Bronchial epithelial cell (primary cell): ENCODE measurements at regions not wholly inside any gene's neighbourhood (a gene's known extent, or its start where the extent isn't known, plus 50 kb on each side); places are given as distances from the start of the nearest gene placed in this dataset.

ENCODE experiments used
- DNase-seq: peaks from one replicate; pipeline ENCODE4 v3.0.0-alpha.2; 2010; ENCODE audit warnings: low read depth
- FAIRE-seq: peaks from 2 replicates; lab custom pipeline; 2011; peaks lifted over from hg19 to GRCh38; lab: Jason Lieb, UNC
- H3K27me3 ChIP-seq: 2 replicates; pipeline ENCODE4 v1.5.1; 2011; ENCODE audit warnings: low read length; ENCODE audit not compliant: control insufficient read depth, insufficient read depth
- H3K36me3 ChIP-seq: 2 replicates; pipeline ENCODE4 v1.5.1; 2011; ENCODE audit warnings: low read length; ENCODE audit not compliant: control insufficient read depth, insufficient read depth
- H3K4me3 ChIP-seq: 2 replicates; pipeline ENCODE4 v1.5.1; 2011; ENCODE audit warnings: mild to moderate bottlenecking, low read depth, low read length, control low read depth
- TF ChIP-seq, protein P1 (sequence below): IDR thresholded peaks from 2 replicates; pipeline ENCODE4 v1.5.1; 2011; ENCODE audit warnings: mild to moderate bottlenecking, moderate library complexity, low read length, control low read depth, inconsistent platforms; ENCODE audit not compliant: insufficient read depth, severe bottlenecking

DNA sequence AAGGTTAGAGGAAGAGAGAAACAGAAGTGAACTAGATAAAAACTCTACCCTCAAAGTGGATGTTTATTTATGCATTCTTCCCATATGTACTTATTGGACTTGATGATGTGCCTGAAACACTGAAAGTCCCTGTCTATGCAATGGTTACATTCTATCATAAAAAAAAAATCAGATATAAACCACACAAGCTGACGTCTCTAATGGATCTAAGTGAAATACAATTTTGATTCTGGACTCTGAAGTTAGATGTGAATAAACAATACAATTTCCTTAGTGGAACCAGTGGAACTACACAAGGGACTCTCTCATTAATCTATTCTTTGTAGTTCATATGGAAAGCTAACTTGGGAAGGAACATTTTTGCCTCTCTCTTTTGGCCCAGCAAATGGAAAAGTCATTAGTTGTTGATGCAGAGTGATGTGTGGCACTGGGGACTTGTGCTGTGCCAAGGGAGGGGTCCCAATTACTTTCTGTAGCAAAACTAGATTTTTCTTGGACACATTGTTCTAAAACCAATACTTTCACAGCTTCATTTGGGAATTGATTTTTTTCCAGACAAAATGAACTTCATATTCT, 376.8 kb downstream of the TRIB2 start:
- no peak overlapping the region for H3K4me3 ChIP-seq
- DNase-seq (no peak), FAIRE-seq (no peak)
- H3K36me3 ChIP-seq, result no peaks in the 10 kb centered on the region
- no peaks in the 10 kb centered on the region for H3K27me3 ChIP-seq
- TF ChIP-seq, protein P1, sequence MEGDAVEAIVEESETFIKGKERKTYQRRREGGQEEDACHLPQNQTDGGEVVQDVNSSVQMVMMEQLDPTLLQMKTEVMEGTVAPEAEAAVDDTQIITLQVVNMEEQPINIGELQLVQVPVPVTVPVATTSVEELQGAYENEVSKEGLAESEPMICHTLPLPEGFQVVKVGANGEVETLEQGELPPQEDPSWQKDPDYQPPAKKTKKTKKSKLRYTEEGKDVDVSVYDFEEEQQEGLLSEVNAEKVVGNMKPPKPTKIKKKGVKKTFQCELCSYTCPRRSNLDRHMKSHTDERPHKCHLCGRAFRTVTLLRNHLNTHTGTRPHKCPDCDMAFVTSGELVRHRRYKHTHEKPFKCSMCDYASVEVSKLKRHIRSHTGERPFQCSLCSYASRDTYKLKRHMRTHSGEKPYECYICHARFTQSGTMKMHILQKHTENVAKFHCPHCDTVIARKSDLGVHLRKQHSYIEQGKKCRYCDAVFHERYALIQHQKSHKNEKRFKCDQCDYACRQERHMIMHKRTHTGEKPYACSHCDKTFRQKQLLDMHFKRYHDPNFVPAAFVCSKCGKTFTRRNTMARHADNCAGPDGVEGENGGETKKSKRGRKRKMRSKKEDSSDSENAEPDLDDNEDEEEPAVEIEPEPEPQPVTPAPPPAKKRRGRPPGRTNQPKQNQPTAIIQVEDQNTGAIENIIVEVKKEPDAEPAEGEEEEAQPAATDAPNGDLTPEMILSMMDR, result no peak

DNA sequence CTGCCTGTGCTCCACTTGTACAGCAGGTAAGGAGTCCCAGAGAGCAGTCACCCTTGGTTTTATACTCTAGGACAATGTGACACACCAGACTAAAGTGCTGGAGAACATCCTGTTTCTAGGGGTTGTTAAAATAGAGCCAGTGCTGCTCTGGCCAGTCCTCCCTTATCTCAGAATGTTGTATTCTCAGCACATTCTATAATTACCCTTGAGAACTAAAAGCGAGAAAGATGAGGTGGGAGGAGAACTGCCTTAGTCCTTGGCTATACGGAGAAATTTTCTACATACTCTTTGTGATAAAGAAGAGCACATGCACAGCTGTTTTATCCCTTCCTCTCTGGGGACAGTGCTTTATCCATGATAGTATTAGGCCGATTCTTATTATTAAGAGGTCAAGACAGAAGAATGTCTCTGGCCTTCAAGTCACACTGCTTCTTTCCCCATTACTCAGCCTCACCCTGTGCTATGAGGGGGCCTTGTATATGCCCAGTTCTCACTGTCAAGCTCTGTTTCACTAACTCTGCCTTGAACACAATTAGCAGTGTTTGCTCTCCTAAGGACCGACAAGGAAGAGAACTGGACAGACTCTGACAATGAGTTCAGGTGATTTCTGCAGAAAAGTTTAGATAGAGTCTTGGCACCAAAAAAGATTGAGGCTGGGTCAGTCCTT, 385.8 kb downstream of the TRIB2 start:
- Histone ChIP-seq H3K36me3 (no peaks in the 10 kb centered on the region), H3K4me3 (no peak overlapping the region), H3K27me3 (no peaks in the 10 kb centered on the region)
- TF ChIP-seq, protein P1, result no peak
- FAIRE-seq, result peak; percentile 23
- DNase-seq, result no peak

DNA sequence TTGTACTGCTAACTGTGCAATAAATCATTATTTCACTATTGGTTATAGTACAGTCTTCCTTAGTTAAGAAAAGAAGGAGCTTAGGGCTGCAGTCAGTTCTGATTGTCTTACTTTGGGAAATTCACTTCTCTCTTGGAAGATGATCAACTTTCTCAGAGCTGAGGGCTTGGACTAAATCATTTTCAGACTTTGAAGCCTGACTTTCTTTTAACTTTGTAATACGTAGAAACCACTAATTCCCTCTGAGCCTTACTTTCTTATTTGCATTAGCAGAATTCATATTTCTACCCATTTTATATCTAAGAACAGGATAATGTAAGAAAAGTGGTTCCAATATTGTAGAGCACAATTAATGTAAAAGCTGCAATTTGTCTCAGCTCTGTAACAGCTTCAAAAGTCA, 386.4 kb downstream of the TRIB2 start:
- FAIRE-seq (no peak), DNase-seq (no peak)
- no peak overlapping the region for H3K4me3 ChIP-seq
- H3K27me3 ChIP-seq, result no peaks in the 10 kb centered on the region
- H3K36me3 ChIP-seq, result no peaks in the 10 kb centered on the region
- TF ChIP-seq, protein P1, result no peak

DNA sequence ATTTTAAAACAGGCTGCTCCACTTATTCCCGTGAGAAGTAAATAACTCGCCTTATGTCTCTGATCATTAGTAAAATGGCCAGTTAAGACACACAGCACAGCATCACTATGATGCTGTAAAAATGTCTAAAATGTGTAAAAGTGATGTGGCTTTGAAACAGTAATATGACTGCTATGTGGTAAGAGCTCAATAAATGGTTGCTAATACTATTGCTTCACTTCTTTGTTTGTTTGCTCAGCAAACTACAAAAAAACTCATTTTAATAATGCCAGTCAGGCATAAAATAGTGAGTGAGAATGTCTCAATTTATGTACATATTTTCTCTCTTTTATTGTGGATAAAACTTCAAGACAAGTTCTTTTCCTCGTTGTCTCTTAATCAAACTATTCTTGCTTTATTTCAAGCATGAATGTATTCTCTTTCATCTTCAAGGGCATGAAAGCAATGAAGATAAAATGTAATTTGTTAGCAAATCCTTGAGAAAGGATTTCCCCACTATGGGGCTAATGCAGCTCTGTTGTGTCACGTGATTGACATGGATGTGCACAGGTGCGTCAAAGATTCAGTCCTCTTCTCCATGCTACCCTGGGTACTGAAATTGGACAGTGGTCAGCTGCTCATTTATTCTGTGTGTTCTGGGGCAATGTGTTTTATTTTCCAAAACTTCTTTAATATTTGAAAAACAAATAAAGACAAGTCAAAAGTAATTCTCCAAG, 387.2 kb downstream of the TRIB2 start:
- TF ChIP-seq, protein P1, result no peak
- Histone ChIP-seq H3K4me3 (no peak overlapping the region), H3K27me3 (no peaks in the 10 kb centered on the region), H3K36me3 (no peaks in the 10 kb centered on the region)
- DNase-seq (peak; percentile 3), FAIRE-seq (no peak)

DNA sequence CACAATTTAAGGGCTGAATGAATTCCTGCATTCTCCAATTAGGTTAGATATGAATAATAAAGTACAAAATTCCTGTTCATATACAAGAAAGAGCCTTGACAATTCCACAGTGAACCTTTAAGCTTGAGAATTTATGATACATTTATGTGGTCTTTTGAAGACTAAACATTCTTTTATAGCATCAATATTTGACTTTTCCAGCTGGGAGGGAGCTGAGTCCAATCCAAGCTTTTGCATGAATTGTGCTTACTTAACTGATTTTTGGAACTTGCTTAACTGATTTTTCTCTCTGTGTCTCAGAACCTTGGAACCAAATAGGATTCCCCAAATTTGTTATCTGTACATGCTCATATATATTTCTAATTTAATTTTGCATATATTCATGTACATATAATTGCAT, 388.0 kb downstream of the TRIB2 start:
- Histone ChIP-seq H3K4me3 (no peak overlapping the region), H3K27me3 (no peaks in the 10 kb centered on the region), H3K36me3 (no peaks in the 10 kb centered on the region)
- no peak for DNase-seq
- TF ChIP-seq, protein P1, result no peak
- FAIRE-seq, result no peak
